SU-DHL-6 (cell line): ENCODE measurements at regions not wholly inside any gene's neighbourhood (a gene's known extent, or its start where the extent isn't known, plus 50 kb on each side); places are given as distances from the start of the nearest gene placed in this dataset.

Experiments used
- CTCF ChIP-seq: fragments of 200-600 bp; sonication (generic); IDR thresholded peaks from one replicate; pipeline ENCODE4 v1.5.1; 2017; ENCODE audit warnings: antibody characterized with exemption, mild to moderate bottlenecking, low read length, moderate library complexity; ENCODE audit not compliant: insufficient read depth, poor library complexity, severe bottlenecking
- EZH2phosphoT487 ChIP-seq: fragments of 200-600 bp; sonication (generic), shearing (Covaris generic); conservative IDR thresholded peaks from 2 replicates; pipeline ENCODE4 v1.6.1; 2018; ENCODE audit warnings: mild to moderate bottlenecking, antibody characterized with exemption, low read length, moderate library complexity, mixed read lengths

GRCh38 chr11:90836031-90836430, 613.2 kb upstream of the CHORDC1 start:
- TF ChIP-seq EZH2phosphoT487 (no peak), CTCF (no peak)
